ACC112 (cell line): ENCODE measurements at regions not wholly inside any gene's neighbourhood (a gene's known extent, or its start where the extent isn't known, plus 50 kb on each side); places are given as distances from the start of the nearest gene placed in this dataset.
A peak's percentile ranks its signal among the peaks of the same experiment; 100 is the strongest.

Experiments
- H2AFZ ChIP-seq: fragments of 200-600 bp; sonication (generic); one replicate; pipeline ENCODE4 v1.6.0; 2017; ENCODE audit warnings: antibody characterized with exemption, low read length; ENCODE audit not compliant: unreplicated experiment
- H3K27ac ChIP-seq: fragments of 200-600 bp; sonication (generic); 2 replicates; pipeline ENCODE4 v1.5.1; 2014; ENCODE audit warnings: low read depth, mild to moderate bottlenecking, antibody characterized with exemption, low read length, moderate library complexity
- H3K27me3 ChIP-seq: fragments of 200-600 bp; sonication (generic); 2 replicates; pipeline ENCODE4 v1.6.1; 2014; ENCODE audit warnings: mild to moderate bottlenecking, antibody characterized with exemption, low read length, moderate library complexity, mixed read lengths; ENCODE audit not compliant: insufficient read depth
- H3K36me3 ChIP-seq: fragments of 200-600 bp; sonication (generic); 2 replicates; pipeline ENCODE4 v1.6.1; 2016; ENCODE audit warnings: mild to moderate bottlenecking, antibody characterized with exemption, low read length, moderate library complexity, mixed read lengths; ENCODE audit not compliant: insufficient read depth
- H3K4me1 ChIP-seq: fragments of 200-600 bp; sonication (generic); one replicate; pipeline ENCODE4 v1.6.1; 2016; ENCODE audit warnings: low read length, mixed read lengths; ENCODE audit not compliant: insufficient read depth, unreplicated experiment, control insufficient read depth
- H3K4me3 ChIP-seq: fragments of 200-600 bp; sonication (generic); 2 replicates; pipeline ENCODE4 v1.5.1; 2014; ENCODE audit warnings: mild to moderate bottlenecking, low read depth, low read length
- H3K79me2 ChIP-seq: fragments of 200-600 bp; sonication (generic); one replicate; pipeline ENCODE4 v1.6.0; 2016; ENCODE audit warnings: low read length; ENCODE audit not compliant: control insufficient read depth, unreplicated experiment, insufficient read depth

- Histone ChIP-seq H3K4me3 (no peak overlapping the region), H3K27me3 (no peaks in the 10 kb centered on the region), H3K36me3 (no peaks in the 10 kb centered on the region), H3K27ac (no peak overlapping the region), H2AFZ (no peak overlapping the region), H3K79me2 (no peaks in the 10 kb centered on the region), H3K4me1 (no peaks in the 10 kb centered on the region)
These were observed 279.6 kb upstream of the JARID2 start for GRCh38 chr6:14966096-14966905.

GRCh38 chr6:14966906-14967711, 278.8 kb upstream of the JARID2 start:
- no peaks in the 10 kb centered on the region for H3K4me1 ChIP-seq
- no peak overlapping the region for H3K4me3 ChIP-seq
- H3K27ac ChIP-seq, result no peak overlapping the region
- no peaks in the 10 kb centered on the region for H3K36me3 ChIP-seq
- no peak overlapping the region for H2AFZ ChIP-seq
- H3K27me3 ChIP-seq, result no peaks in the 10 kb centered on the region
- no peaks in the 10 kb centered on the region for H3K79me2 ChIP-seq

GRCh38 chr6:14968056-14968637, 277.7 kb upstream of the JARID2 start:
- no peaks in the 10 kb centered on the region for H3K36me3 ChIP-seq
- H2AFZ ChIP-seq, result no peak overlapping the region
- H3K79me2 ChIP-seq, result no peaks in the 10 kb centered on the region
- no peaks in the 10 kb centered on the region for H3K27me3 ChIP-seq
- no peaks in the 10 kb centered on the region for H3K4me1 ChIP-seq
- H3K27ac ChIP-seq, result no peak overlapping the region
- no peak overlapping the region for H3K4me3 ChIP-seq

- H3K4me1 ChIP-seq, result no peaks in the 10 kb centered on the region
- H3K79me2 ChIP-seq, result no peaks in the 10 kb centered on the region
- H2AFZ ChIP-seq, result no peak overlapping the region
- H3K4me3 ChIP-seq, result no peak overlapping the region
- no peaks in the 10 kb centered on the region for H3K27me3 ChIP-seq
- H3K27ac ChIP-seq, result no peak overlapping the region
- no peaks in the 10 kb centered on the region for H3K36me3 ChIP-seq
These were observed 276.7 kb upstream of the JARID2 start for GRCh38 chr6:14969126-14969525.

- no peaks in the 10 kb centered on the region for H3K36me3 ChIP-seq
- H3K4me1 ChIP-seq, result no peaks in the 10 kb centered on the region
- no peaks in the 10 kb centered on the region for H3K27me3 ChIP-seq
- no peak overlapping the region for H2AFZ ChIP-seq
- H3K4me3 ChIP-seq, result no peak overlapping the region
- no peaks in the 10 kb centered on the region for H3K79me2 ChIP-seq
- no peak overlapping the region for H3K27ac ChIP-seq
These were observed 273.3 kb upstream of the JARID2 start for GRCh38 chr6:14972379-14973067.

- no peak overlapping the region for H3K27ac ChIP-seq
- no peaks in the 10 kb centered on the region for H3K36me3 ChIP-seq
- no peak overlapping the region for H2AFZ ChIP-seq
- H3K27me3 ChIP-seq, result no peaks in the 10 kb centered on the region
- H3K4me3 ChIP-seq, result no peak overlapping the region
- H3K79me2 ChIP-seq, result no peaks in the 10 kb centered on the region
- H3K4me1 ChIP-seq, result no peaks in the 10 kb centered on the region
These were observed 271.5 kb upstream of the JARID2 start for GRCh38 chr6:14974372-14974771.

- H2AFZ ChIP-seq, result peak overlapping the region; percentile 38
- no peak overlapping the region for H3K27ac ChIP-seq
- H3K4me1 ChIP-seq, result no peaks in the 10 kb centered on the region
- no peaks in the 10 kb centered on the region for H3K36me3 ChIP-seq
- no peaks in the 10 kb centered on the region for H3K27me3 ChIP-seq
- no peaks in the 10 kb centered on the region for H3K79me2 ChIP-seq
- H3K4me3 ChIP-seq, result no peak overlapping the region
These were observed 270.9 kb upstream of the JARID2 start for GRCh38 chr6:14974792-14975470.

- no peaks in the 10 kb centered on the region for H3K79me2 ChIP-seq
- H2AFZ ChIP-seq, result peak overlapping the region; percentile 38
- no peak overlapping the region for H3K27ac ChIP-seq
- H3K27me3 ChIP-seq, result no peaks in the 10 kb centered on the region
- H3K4me1 ChIP-seq, result no peaks in the 10 kb centered on the region
- H3K36me3 ChIP-seq, result no peaks in the 10 kb centered on the region
- H3K4me3 ChIP-seq, result no peak overlapping the region
These were observed 270.4 kb upstream of the JARID2 start for GRCh38 chr6:14975471-14975817.

GRCh38 chr6:14977747-14978382, 268.0 kb upstream of the JARID2 start:
- peaks cover 4% of the 10 kb centered on the region; the same call in 1 of the 2 replicates for H3K27me3 ChIP-seq
- no peak overlapping the region for H3K27ac ChIP-seq
- H2AFZ ChIP-seq, result no peak overlapping the region

GRCh38 chr6:14981960-14982359, 263.9 kb upstream of the JARID2 start:
- H3K27ac ChIP-seq, result no peak overlapping the region

More at GRCh38 chr6:14977747-14978382, 268.0 kb upstream of the JARID2 start:
- Histone ChIP-seq H3K79me2 (no peaks in the 10 kb centered on the region), H3K4me1 (no peaks in the 10 kb centered on the region), H3K36me3 (no peaks in the 10 kb centered on the region), H3K4me3 (no peak overlapping the region)

More at GRCh38 chr6:14981960-14982359, 263.9 kb upstream of the JARID2 start:
- Histone ChIP-seq H3K79me2 (no peaks in the 10 kb centered on the region), H3K4me1 (no peaks in the 10 kb centered on the region), H3K27me3 (peaks cover 4% of the 10 kb centered on the region; the same call in 1 of the 2 replicates), H2AFZ (no peak overlapping the region), H3K36me3 (no peaks in the 10 kb centered on the region), H3K4me3 (no peak overlapping the region)
